Sigmoid colon (tissue), 6 donors: ENCODE measurements at regions not wholly inside any gene's neighbourhood (a gene's known extent, or its start where the extent isn't known, plus 50 kb on each side); places are given as distances from the start of the nearest gene placed in this dataset.

Source experiments
- DNase-seq: peaks from one replicate; pipeline ENCODE4 v3.0.0-alpha.2; 2019
- H3K27ac ChIP-seq, 4 donors: fragments of 200-600 bp; sonication (generic); one replicate each; pipeline ENCODE4 v1.5.1; 2016 to 2019; ENCODE audit warnings: mild to moderate bottlenecking in 1 of 4
- H3K27me3 ChIP-seq, 3 donors: fragments of 200-600 bp; sonication (generic); one replicate each; pipeline ENCODE4 v1.5.1; 2019; ENCODE audit warnings: mild to moderate bottlenecking in 1 of 3
- H3K36me3 ChIP-seq, 4 donors: fragments of 200-600 bp; sonication (generic); one replicate each; pipeline ENCODE4 v1.5.1; 2016 to 2019
- H3K4me1 ChIP-seq, 4 donors: fragments of 200-600 bp; sonication (generic); one replicate each; pipeline ENCODE4 v1.5.1; 2017 to 2019
- H3K4me3 ChIP-seq, 4 donors: fragments of 200-600 bp; sonication (generic); one replicate each; pipeline ENCODE4 v1.5.1; 2017 to 2019; ENCODE audit warnings: mild to moderate bottlenecking in 2 of 4, moderate library complexity in 1 of 4
- H3K9me3 ChIP-seq, 4 donors: fragments of 200-600 bp in 3 of 4; sonication (generic) in 3 of 4; one replicate each; pipeline versions ENCODE4 v1.5.1 to v1.6.1; 2013 to 2019
- CTCF ChIP-seq, 4 experiments: fragments of 450-650 bp in 3 of 4; fragments of 200-600 bp in 1 of 4; IDR thresholded peaks; one replicate each; pipeline ENCODE4 v1.5.1; 2016 to 2019; ENCODE audit warnings: antibody characterized with exemption in 4 of 4, mild to moderate bottlenecking in 3 of 4, moderate library complexity in 2 of 4
- EP300 ChIP-seq, 4 donors: sonication (generic); formaldehyde crosslinking; IDR thresholded peaks; one replicate each; pipeline ENCODE4 v1.6.1; 2017; ENCODE audit warnings: antibody characterized with exemption in 4 of 4
- POLR2A ChIP-seq, 2 donors: fragments of 450-650 bp; IDR thresholded peaks; one replicate each; pipeline ENCODE4 v1.6.1; 2016; ENCODE audit warnings: antibody characterized with exemption in 2 of 2, mild to moderate bottlenecking in 2 of 2, moderate library complexity in 2 of 2
- POLR2AphosphoS5 ChIP-seq, 4 donors: sonication (generic); formaldehyde crosslinking; IDR thresholded peaks; one replicate each; pipeline ENCODE4 v1.6.1; 2017; ENCODE audit warnings: antibody characterized with exemption in 4 of 4
- WGBS, 2 donors: extraction: QIAGEN DNeasy Blood & Tissue Kit; methylation state at CpG; one replicate each; pipeline ENCODE4 v1.1.7; 2013; 5-methylcytosine and 5-hydroxymethylcytosine counted together
- intact Hi-C: fragments of 100-400 bp; cut with DNase I; formaldehyde crosslinking; loops from one replicate; pipeline ENCODE4 v1.15.1; 2023
- donor health status: healthy with polysubstance abuse.
- donor health status: healthy.

DNA sequence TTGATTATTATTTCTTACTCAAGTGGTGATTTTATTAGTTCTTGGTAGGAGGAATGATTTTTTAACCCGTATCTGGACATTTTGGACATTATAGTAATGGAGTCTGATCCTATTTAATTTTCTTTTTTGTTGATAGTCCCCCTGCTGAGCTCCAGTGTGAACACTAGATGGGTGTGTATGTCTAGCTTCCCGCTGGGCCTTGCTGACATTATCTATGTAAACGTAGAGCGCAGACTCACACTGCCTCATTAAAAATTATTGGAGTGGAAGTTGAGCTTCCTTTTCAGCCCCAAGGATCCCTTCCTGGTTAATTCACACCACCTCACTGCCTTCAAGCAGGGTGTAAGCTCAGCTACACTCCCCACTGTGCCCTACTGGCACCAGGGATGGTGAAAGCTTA is 467.6 kb upstream of the PKN2 start:
- 37 to 75% methylated on average over 4 of the region's 4 CpGs for WGBS, 2 donors
- Histone ChIP-seq H3K9me3 (no peaks in the 10 kb centered on the region), H3K4me3 (no peak overlapping the region), H3K4me1 (no peaks in the 10 kb centered on the region), H3K27ac (no peak overlapping the region), H3K36me3 (no peaks in the 10 kb centered on the region), H3K27me3 (no peaks in the 10 kb centered on the region)
- DNase-seq, result no peak
- intact Hi-C loops, result no loop called here
- TF ChIP-seq POLR2A (IDR thresholded peaks at IDR 0.05) (no peak), EP300 (IDR thresholded peaks at IDR 0.05) (no peak), CTCF (IDR thresholded peaks at IDR 0.05) (no peak), POLR2AphosphoS5 (IDR thresholded peaks at IDR 0.05) (no peak)

DNA sequence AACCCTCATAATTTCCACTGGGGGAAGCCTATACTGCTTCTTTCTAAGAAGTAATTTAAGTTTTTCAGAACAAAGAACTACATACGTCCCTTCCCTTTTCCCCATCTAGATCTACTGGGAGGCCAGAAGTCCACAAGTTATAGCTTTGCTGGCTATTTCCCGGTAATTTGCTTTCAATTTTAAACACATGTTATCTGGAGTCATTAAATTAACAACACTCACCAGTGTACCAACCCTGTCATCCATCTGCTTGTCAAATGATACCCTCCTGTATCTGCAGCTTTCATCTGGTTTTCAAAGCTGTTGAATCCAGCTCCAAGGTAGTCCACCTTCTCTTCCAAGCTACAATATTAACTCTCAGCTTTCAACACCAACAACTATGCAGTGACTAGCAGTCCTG is 466.7 kb upstream of the PKN2 start:
- intact Hi-C loops, result no loop called here
- H3K36me3 ChIP-seq, result no peaks in the 10 kb centered on the region
- no peak overlapping the region for H3K27ac ChIP-seq
- DNase-seq, result no peak
- H3K27me3 ChIP-seq, result no peaks in the 10 kb centered on the region
- 20 to 67% methylated on average over 2 of the region's 2 CpGs for WGBS, 2 donors
- no peaks in the 10 kb centered on the region for H3K9me3 ChIP-seq
- H3K4me1 ChIP-seq, result no peaks in the 10 kb centered on the region
- no peak overlapping the region for H3K4me3 ChIP-seq
- TF ChIP-seq POLR2AphosphoS5 (IDR thresholded peaks at IDR 0.05) (no peak), EP300 (IDR thresholded peaks at IDR 0.05) (no peak)

DNA sequence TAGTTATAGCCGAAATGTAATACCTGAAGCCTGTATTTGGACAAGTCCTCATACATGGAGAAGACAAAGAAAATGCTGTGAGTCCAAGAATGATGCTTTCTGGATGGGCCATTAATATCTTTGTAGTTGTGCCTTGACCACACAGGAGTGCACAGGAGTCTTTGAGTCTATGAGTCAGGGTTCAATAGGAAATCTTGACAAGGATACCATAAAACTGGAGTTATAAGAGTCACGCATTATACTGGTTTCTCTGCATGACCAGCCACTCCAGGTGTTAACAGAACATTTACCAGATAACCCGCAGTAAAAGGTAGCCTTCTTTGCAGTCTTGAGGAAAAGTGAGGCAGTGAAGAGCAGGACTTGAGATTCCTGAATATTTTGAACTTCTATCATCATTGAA is 464.6 kb upstream of the PKN2 start:
- DNase-seq, result no peak
- Histone ChIP-seq H3K27me3 (no peaks in the 10 kb centered on the region), H3K4me1 (no peaks in the 10 kb centered on the region), H3K4me3 (no peak overlapping the region), H3K36me3 (no peaks in the 10 kb centered on the region), H3K27ac (no peak overlapping the region), H3K9me3 (no peaks in the 10 kb centered on the region)
- intact Hi-C loops, result no loop called here
- WGBS, 2 donors, result 84 to 93% methylated on average over 3 of the region's 3 CpGs
- TF ChIP-seq EP300 (IDR thresholded peaks at IDR 0.05) (no peak), CTCF (IDR thresholded peaks at IDR 0.05) (no peak), POLR2AphosphoS5 (IDR thresholded peaks at IDR 0.05) (no peak), POLR2A (IDR thresholded peaks at IDR 0.05) (no peak)

DNA sequence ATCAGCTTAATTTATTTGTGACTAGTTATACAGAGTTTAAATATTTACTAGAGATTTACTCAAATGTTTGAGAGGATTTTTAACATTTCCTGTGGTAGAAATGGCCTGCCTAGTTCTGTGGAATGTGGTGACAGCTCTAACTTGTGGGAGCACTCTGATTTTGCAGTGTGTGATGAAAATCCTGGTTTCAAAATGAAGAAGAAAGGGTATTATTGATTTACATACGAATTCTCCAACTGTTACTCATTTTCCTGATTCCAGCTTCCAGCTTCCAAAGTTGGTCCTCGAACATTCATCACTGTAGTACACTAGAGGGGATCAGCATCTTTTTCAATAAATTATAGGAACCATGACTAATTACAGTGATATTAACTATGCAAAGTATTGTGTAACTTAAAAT is 462.7 kb upstream of the PKN2 start:
- H3K36me3 ChIP-seq, result no peaks in the 10 kb centered on the region
- 78 to 80% methylated on average over 2 of the region's 2 CpGs for WGBS, 2 donors
- H3K27me3 ChIP-seq, result no peaks in the 10 kb centered on the region
- no peak for DNase-seq
- TF ChIP-seq POLR2AphosphoS5 (IDR thresholded peaks at IDR 0.05) (no peak), POLR2A (IDR thresholded peaks at IDR 0.05) (no peak), EP300 (IDR thresholded peaks at IDR 0.05) (no peak)
- intact Hi-C loops, result no loop called here
- no peak overlapping the region for H3K27ac ChIP-seq
- no peak overlapping the region for H3K4me3 ChIP-seq
- no peaks in the 10 kb centered on the region for H3K4me1 ChIP-seq
- H3K9me3 ChIP-seq, result no peaks in the 10 kb centered on the region

DNA sequence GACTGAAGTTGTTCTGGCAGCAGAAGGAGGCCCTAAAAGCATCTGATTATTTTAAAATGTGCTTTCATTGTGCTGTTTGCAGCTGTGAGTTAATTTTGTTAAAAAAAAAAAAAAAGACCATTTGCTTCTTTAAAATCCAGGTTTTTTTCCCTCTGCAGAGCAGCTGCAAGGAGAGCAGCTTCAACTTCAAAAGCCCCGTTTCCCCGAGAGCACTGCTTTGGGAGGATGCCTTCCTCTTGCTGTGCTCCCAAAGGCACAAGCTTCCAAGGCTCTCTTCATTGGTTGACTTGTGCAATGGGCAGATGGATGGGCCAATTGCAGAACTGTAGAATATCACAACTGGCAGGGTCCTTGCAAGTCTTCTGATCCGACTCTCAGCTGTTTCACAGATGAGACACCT is 459.2 kb upstream of the PKN2 start:
- DNase-seq, result no peak
- no peaks in the 10 kb centered on the region for H3K36me3 ChIP-seq
- H3K4me1 ChIP-seq, result no peaks in the 10 kb centered on the region
- H3K27me3 ChIP-seq, result no peaks in the 10 kb centered on the region
- no peak overlapping the region for H3K4me3 ChIP-seq
- TF ChIP-seq EP300 (IDR thresholded peaks at IDR 0.05) (no peak), POLR2AphosphoS5 (IDR thresholded peaks at IDR 0.05) (no peak), POLR2A (IDR thresholded peaks at IDR 0.05) (no peak), CTCF (IDR thresholded peaks at IDR 0.05) (no peak)
- WGBS, 2 donors, result 88% methylated on average over 3 of the region's 3 CpGs
- no peak overlapping the region for H3K27ac ChIP-seq
- intact Hi-C loops, result no loop called here
- no peaks in the 10 kb centered on the region for H3K9me3 ChIP-seq

- Histone ChIP-seq H3K27me3 (no peaks in the 10 kb centered on the region), H3K9me3 (no peaks in the 10 kb centered on the region), H3K27ac (no peak overlapping the region), H3K36me3 (no peaks in the 10 kb centered on the region), H3K4me1 (no peaks in the 10 kb centered on the region), H3K4me3 (no peak overlapping the region)
- TF ChIP-seq EP300 (IDR thresholded peaks at IDR 0.05) (no peak), CTCF (IDR thresholded peaks at IDR 0.05) (no peak), POLR2A (IDR thresholded peaks at IDR 0.05) (no peak), POLR2AphosphoS5 (IDR thresholded peaks at IDR 0.05) (no peak)
- intact Hi-C loops, result no loop called here
- 29 to 48% methylated on average over 3 of the region's 3 CpGs for WGBS, 2 donors
- no peak for DNase-seq
These were observed 456.0 kb upstream of the PKN2 start for GRCh38 chr1:88228114-88228513.
